Keratinocyte (primary cell): ENCODE measurements at regions not wholly inside any gene's neighbourhood (a gene's known extent, or its start where the extent isn't known, plus 50 kb on each side); places are given as distances from the start of the nearest gene placed in this dataset.
"Not testable (repeated sequence)": the region's sequence is repeated elsewhere in the genome, so short reads cannot be mapped to it uniquely, and the experiment has no call there.

ENCODE experiments used
- DNase-seq: peaks from one replicate; pipeline ENCODE4 v3.0.0-alpha.2; 2011; ENCODE audit warnings: low read depth, missing footprints, low spot score
- FAIRE-seq: peaks from 2 replicates; lab custom pipeline; 2011; peaks lifted over from hg19 to GRCh38; lab: Jason Lieb, UNC
- H2AFZ ChIP-seq: 2 replicates; pipeline ENCODE4 v1.6.0; 2012; ENCODE audit warnings: low read length, control low read depth, inconsistent platforms; ENCODE audit not compliant: control insufficient read depth
- H3K27ac ChIP-seq: 2 replicates; pipeline ENCODE4 v1.5.1; 2011; ENCODE audit warnings: low read length; ENCODE audit not compliant: control insufficient read depth, insufficient read depth
- H3K27me3 ChIP-seq: 3 replicates; pipeline ENCODE4 v1.6.0; 2011; ENCODE audit warnings: low read length; ENCODE audit not compliant: control insufficient read depth, insufficient read depth; ENCODE audit errors: extremely low read depth
- H3K36me3 ChIP-seq, 2 experiments: 2 replicates in 1 of 2; 3 replicates in 1 of 2; pipeline ENCODE4 v1.5.1; 2011; ENCODE audit warnings: low read length in 2 of 2, mild to moderate bottlenecking in 1 of 2; ENCODE audit not compliant: control insufficient read depth in 2 of 2, insufficient read depth in 2 of 2; ENCODE audit errors: extremely low read depth in 1 of 2
- H3K4me1 ChIP-seq: 3 replicates; pipeline ENCODE4 v1.5.1; 2011; ENCODE audit warnings: low read length; ENCODE audit not compliant: control insufficient read depth, insufficient read depth; ENCODE audit errors: extremely low read depth
- H3K4me2 ChIP-seq: 3 replicates; pipeline ENCODE4 v1.6.0; 2011; ENCODE audit warnings: low read depth, low read length; ENCODE audit not compliant: control insufficient read depth, insufficient read depth; ENCODE audit errors: extremely low read depth
- H3K4me3 ChIP-seq, 3 experiments: fragments of 200-600 bp in 1 of 3; sonication (generic) in 1 of 3; 2 replicates in 2 of 3; 3 replicates in 1 of 3; pipeline ENCODE4 v1.5.1; 2011 to 2016; ENCODE audit warnings: low read length in 3 of 3, mild to moderate bottlenecking in 3 of 3, control low read depth in 2 of 3, inconsistent platforms in 1 of 3, low read depth in 1 of 3, mixed read lengths in 1 of 3, mixed run types in 1 of 3, moderate library complexity in 1 of 3; ENCODE audit not compliant: control insufficient read depth in 2 of 3, insufficient read depth in 2 of 3; ENCODE audit errors: extremely low read depth in 1 of 3
- H3K79me2 ChIP-seq: 2 replicates; pipeline ENCODE4 v1.6.0; 2012; ENCODE audit warnings: low read length; ENCODE audit not compliant: control insufficient read depth, insufficient read depth
- H3K9ac ChIP-seq: 3 replicates; pipeline ENCODE4 v1.6.0; 2011; ENCODE audit warnings: low read length; ENCODE audit not compliant: control insufficient read depth, insufficient read depth; ENCODE audit errors: extremely low read depth
- H3K9me1 ChIP-seq: 3 replicates; pipeline ENCODE4 v1.6.0; 2011; ENCODE audit warnings: low read length; ENCODE audit not compliant: control insufficient read depth, insufficient read depth; ENCODE audit errors: extremely low read depth
- H3K9me3 ChIP-seq: 2 replicates; pipeline ENCODE4 v1.5.1; 2012; ENCODE audit warnings: low read depth, low read length; ENCODE audit not compliant: control insufficient read depth
- H4K20me1 ChIP-seq: 3 replicates; pipeline ENCODE4 v1.6.0; 2011; ENCODE audit warnings: low read length; ENCODE audit not compliant: control insufficient read depth, insufficient read depth; ENCODE audit errors: extremely low read depth
- CTCF ChIP-seq, 3 experiments: IDR thresholded peaks in 1 of 3; conservative IDR thresholded peaks in 1 of 3; optimal IDR thresholded peaks in 1 of 3; 2 replicates in 2 of 3; 3 replicates in 1 of 3; pipeline versions ENCODE3 to v1.5.1; 2011; ENCODE audit warnings: low read length in 3 of 3, mild to moderate bottlenecking in 3 of 3, moderate library complexity in 2 of 3, control low read depth in 1 of 3, inconsistent platforms in 1 of 3; ENCODE audit not compliant: insufficient read depth in 2 of 3; ENCODE audit errors: extremely low read depth in 1 of 3
- EZH2 ChIP-seq: IDR thresholded peaks from one replicate; pipeline ENCODE4 v1.6.1; 2012; ENCODE audit warnings: inconsistent platforms, mild to moderate bottlenecking, low read length, moderate library complexity
- dilution Hi-C: fragments of 300-500 bp; cut with MboI; formaldehyde crosslinking; loops from one replicate; pipeline ENCODE4 v1.7.0; 2020; ENCODE audit warnings: low sequenced_read_pairs; ENCODE audit not compliant: extremely low pct_ligation_motif_present

GRCh38 chr4:34000356-34000755, 2244.0 kb downstream of the ARAP2 start:
- FAIRE-seq (no peak), DNase-seq (no peak)
- dilution Hi-C loops = no loop called here
- Histone ChIP-seq H3K27me3 (no peaks in the 10 kb centered on the region), H4K20me1 (no peaks in the 10 kb centered on the region), H3K9me1 (no peaks in the 10 kb centered on the region), H3K36me3 (no peaks in the 10 kb centered on the region), H3K79me2 (no peaks in the 10 kb centered on the region), H3K4me1 (peaks cover 2% of the 10 kb centered on the region), H3K9ac (no peak overlapping the region), H3K9me3 (no peaks in the 10 kb centered on the region), H2AFZ (no peak overlapping the region), H3K27ac (no peak overlapping the region), H3K4me2 (no peak overlapping the region), H3K4me3 (no peak overlapping the region)
- TF ChIP-seq EZH2 = no peak
- TF ChIP-seq CTCF (optimal IDR thresholded peaks at IDR 0.05 in 1 of 3, IDR thresholded peaks at IDR 0.05 in 1 of 3, conservative IDR thresholded peaks at IDR 0.05 in 1 of 3; ENCODE audit: extremely low read depth in 1 of 3, insufficient read depth in 2 of 3, low read length in 3 of 3) = no peak

GRCh38 chr4:34006540-34006939, 2237.8 kb downstream of the ARAP2 start:
- H3K79me2 ChIP-seq, H3K27ac ChIP-seq, H2AFZ ChIP-seq, H3K9me1 ChIP-seq, DNase-seq, H3K9me3 ChIP-seq, H4K20me1 ChIP-seq, FAIRE-seq, H3K36me3 ChIP-seq, H3K4me2 ChIP-seq, H3K9ac ChIP-seq, H3K27me3 ChIP-seq, H3K4me3 ChIP-seq, dilution Hi-C loops, H3K4me1 ChIP-seq: not testable (repeated sequence)

GRCh38 chr4:34009951-34010350, 2234.4 kb downstream of the ARAP2 start:
- dilution Hi-C loops = no loop called here
- no peak for FAIRE-seq
- Histone ChIP-seq H3K79me2 (no peaks in the 10 kb centered on the region), H3K4me1 (no peaks in the 10 kb centered on the region), H3K4me3 (no peak overlapping the region), H3K36me3 (no peaks in the 10 kb centered on the region), H3K9ac (no peak overlapping the region), H2AFZ (no peak overlapping the region), H3K4me2 (no peak overlapping the region), H3K9me3 (no peaks in the 10 kb centered on the region), H3K9me1 (no peaks in the 10 kb centered on the region), H3K27me3 (no peaks in the 10 kb centered on the region), H3K27ac (no peak overlapping the region), H4K20me1 (no peaks in the 10 kb centered on the region)
- TF ChIP-seq EZH2 (no peak), CTCF (optimal IDR thresholded peaks at IDR 0.05 in 1 of 3, IDR thresholded peaks at IDR 0.05 in 1 of 3, conservative IDR thresholded peaks at IDR 0.05 in 1 of 3; ENCODE audit: extremely low read depth in 1 of 3, insufficient read depth in 2 of 3, low read length in 3 of 3) (no peak)
- no peak for DNase-seq
